Epithelial cell of proximal tubule (primary cell): ENCODE measurements at regions not wholly inside any gene's neighbourhood (a gene's known extent, or its start where the extent isn't known, plus 50 kb on each side); places are given as distances from the start of the nearest gene placed in this dataset.

ENCODE experiments used
- DNase-seq: peaks from one replicate; pipeline ENCODE4 v3.0.0-alpha.2; 2011; ENCODE audit warnings: low read depth
- H3K4me3 ChIP-seq: 2 replicates; pipeline ENCODE4 v1.5.1; 2011; ENCODE audit warnings: low read depth, mild to moderate bottlenecking, low read length
- TF ChIP-seq, protein P1 (sequence below): conservative IDR thresholded peaks from 2 replicates; pipeline ENCODE4 v1.5.1; 2012; ENCODE audit warnings: low read depth, mild to moderate bottlenecking, low read length

DNA sequence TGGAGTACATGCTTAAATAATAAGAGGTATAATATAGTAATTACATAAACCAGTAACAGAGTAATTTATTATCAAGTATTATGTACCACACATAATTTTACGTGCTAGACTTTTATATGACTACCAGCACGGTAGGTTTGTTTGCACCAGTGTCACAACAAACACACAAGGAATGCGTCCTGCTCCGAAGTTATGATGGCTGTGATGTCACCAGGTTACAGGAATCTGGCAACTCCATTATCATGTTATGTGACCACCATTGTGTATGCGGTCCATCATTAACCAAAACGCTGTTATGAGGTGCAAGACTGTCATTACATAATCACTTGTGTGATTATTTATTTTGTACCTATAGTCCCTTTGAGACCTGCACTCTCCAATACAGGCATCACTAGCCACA is 235.2 kb upstream of the PMEPA1 start:
- no peak for DNase-seq
- H3K4me3 ChIP-seq, result no peak overlapping the region
- TF ChIP-seq, protein P1, sequence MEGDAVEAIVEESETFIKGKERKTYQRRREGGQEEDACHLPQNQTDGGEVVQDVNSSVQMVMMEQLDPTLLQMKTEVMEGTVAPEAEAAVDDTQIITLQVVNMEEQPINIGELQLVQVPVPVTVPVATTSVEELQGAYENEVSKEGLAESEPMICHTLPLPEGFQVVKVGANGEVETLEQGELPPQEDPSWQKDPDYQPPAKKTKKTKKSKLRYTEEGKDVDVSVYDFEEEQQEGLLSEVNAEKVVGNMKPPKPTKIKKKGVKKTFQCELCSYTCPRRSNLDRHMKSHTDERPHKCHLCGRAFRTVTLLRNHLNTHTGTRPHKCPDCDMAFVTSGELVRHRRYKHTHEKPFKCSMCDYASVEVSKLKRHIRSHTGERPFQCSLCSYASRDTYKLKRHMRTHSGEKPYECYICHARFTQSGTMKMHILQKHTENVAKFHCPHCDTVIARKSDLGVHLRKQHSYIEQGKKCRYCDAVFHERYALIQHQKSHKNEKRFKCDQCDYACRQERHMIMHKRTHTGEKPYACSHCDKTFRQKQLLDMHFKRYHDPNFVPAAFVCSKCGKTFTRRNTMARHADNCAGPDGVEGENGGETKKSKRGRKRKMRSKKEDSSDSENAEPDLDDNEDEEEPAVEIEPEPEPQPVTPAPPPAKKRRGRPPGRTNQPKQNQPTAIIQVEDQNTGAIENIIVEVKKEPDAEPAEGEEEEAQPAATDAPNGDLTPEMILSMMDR, result no peak

GRCh38 chr20:57943950-57944349 is 234.1 kb upstream of the PMEPA1 start:
- no peak overlapping the region for H3K4me3 ChIP-seq
- DNase-seq, result no peak
- TF ChIP-seq, protein P1, result no peak

- DNase-seq, result no peak
- TF ChIP-seq, protein P1, result no peak
- H3K4me3 ChIP-seq, result no peak overlapping the region
Measured at GRCh38 chr20:57943291-57943690, 233.5 kb upstream of the PMEPA1 start.

- no peak for DNase-seq
- TF ChIP-seq, protein P1, result no peak
- H3K4me3 ChIP-seq, result no peak overlapping the region
Measured at GRCh38 chr20:57941604-57942381, 232.0 kb upstream of the PMEPA1 start.

DNA sequence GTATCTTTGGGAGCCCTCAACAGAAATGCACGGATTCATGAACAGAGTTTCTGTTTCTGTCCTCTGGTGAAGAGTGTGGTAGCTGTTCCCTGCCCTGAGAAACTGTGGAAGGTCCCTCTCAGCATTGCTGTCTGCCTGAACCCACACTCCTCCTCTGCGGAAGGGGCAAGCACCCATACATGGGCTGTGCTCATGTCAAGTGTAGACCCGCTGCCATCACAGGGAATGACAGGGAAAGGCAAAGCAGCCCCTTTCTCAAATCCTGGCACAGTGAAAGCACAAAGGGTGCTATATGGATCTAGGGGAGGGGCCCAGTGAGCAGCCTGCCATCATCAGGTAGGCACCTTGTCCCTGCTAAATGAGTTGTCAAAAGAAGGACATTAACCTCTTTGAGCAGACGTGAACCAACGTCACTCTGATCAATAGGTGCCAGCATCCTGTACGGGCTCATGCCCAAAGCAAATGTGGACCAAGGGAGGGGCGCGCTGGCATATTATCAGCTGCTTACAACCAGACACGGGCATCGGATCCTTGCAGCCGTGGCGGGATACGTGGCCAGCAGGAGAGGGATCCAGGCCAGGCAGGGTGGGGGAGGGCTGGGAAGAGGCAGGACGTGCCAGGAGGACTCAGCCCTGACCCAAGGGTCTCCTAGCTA is 231.2 kb upstream of the PMEPA1 start:
- no peak overlapping the region for H3K4me3 ChIP-seq
- TF ChIP-seq, protein P1, result no peak
- DNase-seq, result no peak

GRCh38 chr20:57940376-57940775 is 230.6 kb upstream of the PMEPA1 start:
- TF ChIP-seq, protein P1, result no peak
- H3K4me3 ChIP-seq, result no peak overlapping the region
- no peak for DNase-seq
